GM13977 (cell line): ENCODE measurements at regions not wholly inside any gene's neighbourhood (a gene's known extent, or its start where the extent isn't known, plus 50 kb on each side); places are given as distances from the start of the nearest gene placed in this dataset.

Source experiments
- DNase-seq: peaks from one replicate; pipeline ENCODE4 v3.0.0; 2012; ENCODE audit warnings: low spot score
- in situ Hi-C: fragments of 300-500 bp; cut with MboI; formaldehyde crosslinking; loops from one replicate; pipeline ENCODE4 v1.12.0; 2022; ENCODE audit warnings: low sequenced_read_pairs, low pct_unique_long_range_greater_than_20kb, mixed read lengths, inconsistent platforms; ENCODE audit not compliant: unreplicated experiment
- TF ChIP-seq, protein P1 (sequence below): IDR thresholded peaks from 2 replicates; pipeline ENCODE4 v1.5.1; 2012; ENCODE audit warnings: mild to moderate bottlenecking, control low read depth; ENCODE audit not compliant: insufficient read depth; ENCODE audit errors: extremely low read depth, missing control alignments

DNA sequence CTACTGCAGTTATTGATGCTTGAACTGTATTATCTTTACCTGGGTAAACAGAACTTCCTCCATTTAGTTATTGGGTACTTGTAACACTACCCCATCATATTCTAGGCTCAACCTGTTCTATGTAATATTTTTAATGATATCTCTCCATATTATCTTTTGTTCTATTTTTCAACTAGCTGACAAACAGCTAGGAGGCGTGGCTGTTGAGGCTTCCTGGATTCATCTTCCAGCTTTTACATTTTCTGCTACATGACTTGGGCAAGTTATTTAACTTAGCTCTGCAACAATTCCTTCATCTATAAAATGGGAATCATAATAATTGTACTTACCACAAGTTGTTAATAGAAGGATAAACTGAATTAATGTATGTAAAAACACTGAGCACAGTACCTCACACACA, 349.3 kb downstream of the PTTG2 start:
- TF ChIP-seq, protein P1, sequence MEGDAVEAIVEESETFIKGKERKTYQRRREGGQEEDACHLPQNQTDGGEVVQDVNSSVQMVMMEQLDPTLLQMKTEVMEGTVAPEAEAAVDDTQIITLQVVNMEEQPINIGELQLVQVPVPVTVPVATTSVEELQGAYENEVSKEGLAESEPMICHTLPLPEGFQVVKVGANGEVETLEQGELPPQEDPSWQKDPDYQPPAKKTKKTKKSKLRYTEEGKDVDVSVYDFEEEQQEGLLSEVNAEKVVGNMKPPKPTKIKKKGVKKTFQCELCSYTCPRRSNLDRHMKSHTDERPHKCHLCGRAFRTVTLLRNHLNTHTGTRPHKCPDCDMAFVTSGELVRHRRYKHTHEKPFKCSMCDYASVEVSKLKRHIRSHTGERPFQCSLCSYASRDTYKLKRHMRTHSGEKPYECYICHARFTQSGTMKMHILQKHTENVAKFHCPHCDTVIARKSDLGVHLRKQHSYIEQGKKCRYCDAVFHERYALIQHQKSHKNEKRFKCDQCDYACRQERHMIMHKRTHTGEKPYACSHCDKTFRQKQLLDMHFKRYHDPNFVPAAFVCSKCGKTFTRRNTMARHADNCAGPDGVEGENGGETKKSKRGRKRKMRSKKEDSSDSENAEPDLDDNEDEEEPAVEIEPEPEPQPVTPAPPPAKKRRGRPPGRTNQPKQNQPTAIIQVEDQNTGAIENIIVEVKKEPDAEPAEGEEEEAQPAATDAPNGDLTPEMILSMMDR = no peak
- DNase-seq = no peak
- in situ Hi-C loops = loop anchor here (25.0 kb wide), 1 partner anchor 247 kb away; no protein-coding TSS in a partner anchor

DNA sequence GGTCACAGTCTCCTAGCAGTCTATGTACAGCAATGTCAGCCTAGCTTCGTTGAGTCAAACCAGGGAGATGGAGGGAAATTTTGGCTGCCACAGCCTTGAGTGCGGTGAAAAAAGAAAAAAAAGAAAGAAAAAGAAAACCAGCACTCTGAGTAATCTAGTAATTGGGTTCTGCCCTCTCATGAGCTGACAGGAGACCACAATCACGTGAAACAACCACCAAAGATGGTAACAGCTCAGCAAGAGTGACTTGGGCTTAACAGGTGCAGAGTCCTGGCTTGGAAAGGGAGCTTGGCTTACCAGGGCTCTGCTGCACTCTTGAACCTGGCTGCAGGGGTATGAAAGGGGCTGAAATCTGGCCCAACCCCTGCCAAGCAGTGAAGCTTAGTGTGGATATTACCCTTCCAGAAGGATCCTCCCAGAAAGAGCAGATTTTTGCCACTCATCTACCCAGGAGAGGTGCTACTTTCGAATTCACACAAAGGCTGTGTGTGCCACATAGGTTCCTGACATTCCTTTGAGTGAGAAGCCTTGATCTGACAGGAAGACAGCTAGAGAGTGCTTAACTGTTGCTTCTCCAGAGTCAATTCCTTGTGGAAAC, 350.3 kb downstream of the PTTG2 start:
- in situ Hi-C loops = loop anchor here (25.0 kb wide), 1 partner anchor 248 kb away; no protein-coding TSS in a partner anchor
- TF ChIP-seq, protein P1 = no peak

DNA sequence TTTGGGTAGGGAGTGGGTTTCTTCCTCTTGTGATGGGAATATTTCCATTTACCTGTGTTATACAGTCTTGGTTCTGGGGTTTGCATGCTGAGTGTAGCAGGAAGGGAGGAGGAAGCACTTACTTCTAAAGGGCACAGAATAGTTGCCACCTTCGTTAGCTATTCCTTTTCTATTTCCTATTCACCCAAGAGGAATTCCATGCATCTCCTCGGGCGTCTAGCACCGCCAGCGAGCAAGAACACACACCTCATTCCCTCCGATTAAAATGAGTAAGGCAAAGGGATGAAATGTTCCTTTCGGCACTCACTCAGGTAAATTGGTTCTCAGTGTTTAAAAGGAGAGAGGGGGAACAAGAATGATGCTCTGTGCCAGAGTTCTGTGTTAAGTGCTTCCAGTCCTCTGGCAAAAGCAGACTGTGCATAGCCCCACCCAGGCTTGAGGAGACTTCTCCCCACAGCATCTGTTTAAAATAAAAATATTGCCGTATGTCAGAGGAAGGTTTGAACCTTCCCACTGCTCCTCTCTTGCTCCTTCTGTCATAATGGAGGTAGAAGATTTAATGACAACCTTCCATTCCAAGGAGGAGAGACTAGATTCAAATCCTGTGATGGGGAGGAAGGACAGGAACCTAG, 351.4 kb downstream of the PTTG2 start:
- in situ Hi-C loops = loop anchor here (25.0 kb wide), 1 partner anchor 249 kb away; no protein-coding TSS in a partner anchor
- TF ChIP-seq, protein P1 = no peak
- no peak for DNase-seq

More for the DNA sequence above, 350.3 kb downstream of the PTTG2 start:
- peak; percentile 78 for DNase-seq

DNA sequence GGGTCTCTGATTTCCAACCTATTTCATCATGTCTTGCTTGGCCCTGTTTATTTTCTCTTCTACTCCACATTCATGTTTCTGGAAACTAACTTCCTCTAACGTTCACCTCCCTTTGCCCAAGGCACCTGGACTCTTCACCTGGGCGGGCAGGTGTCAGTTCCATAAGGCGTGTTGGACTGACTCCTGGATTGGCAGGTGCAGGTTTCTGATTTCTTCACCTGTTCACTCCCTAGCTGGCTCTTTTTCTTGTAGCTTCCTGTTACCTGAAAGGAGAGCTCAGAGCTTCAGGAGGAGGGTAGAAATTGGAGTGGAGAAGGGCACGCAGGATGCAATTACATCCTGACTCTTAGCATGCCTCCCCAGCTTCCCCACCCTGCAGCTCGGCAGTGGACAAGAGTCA, 350.8 kb upstream of the KLF3 start:
- DNase-seq = no peak
- TF ChIP-seq, protein P1 = no peak
- in situ Hi-C loops = loop anchor here (25.0 kb wide), 1 partner anchor 251 kb away; no protein-coding TSS in a partner anchor

DNA sequence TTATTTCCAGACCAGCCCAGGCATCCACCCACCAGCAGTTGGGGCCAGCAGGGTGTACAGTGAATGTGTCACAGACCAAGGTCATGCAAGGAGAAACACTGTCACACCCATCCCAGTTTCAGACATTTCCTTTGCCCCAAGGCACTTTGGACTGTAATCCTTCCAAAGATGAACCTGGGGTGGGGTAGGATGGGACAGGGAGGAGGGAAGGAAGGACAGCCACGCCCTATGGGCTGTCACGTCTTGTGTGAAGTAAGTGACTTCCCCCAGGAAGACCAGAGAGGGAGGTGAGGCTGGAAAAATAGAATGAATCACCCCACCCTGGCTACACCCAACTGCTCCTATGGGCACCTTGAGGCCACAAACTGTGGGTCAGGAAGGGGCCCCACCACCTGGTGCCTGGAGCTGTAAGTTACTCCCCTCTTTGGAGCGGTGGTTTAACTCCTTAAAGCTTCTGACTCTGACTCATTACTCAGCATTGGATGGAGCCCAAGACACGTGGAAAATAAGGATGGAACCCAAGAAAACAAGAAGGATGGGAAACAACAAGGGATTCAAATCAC, 349.9 kb upstream of the KLF3 start:
- no peak for DNase-seq
- TF ChIP-seq, protein P1 = no peak
- in situ Hi-C loops = loop anchor here (25.0 kb wide), 1 partner anchor 252 kb away; no protein-coding TSS in a partner anchor

DNA sequence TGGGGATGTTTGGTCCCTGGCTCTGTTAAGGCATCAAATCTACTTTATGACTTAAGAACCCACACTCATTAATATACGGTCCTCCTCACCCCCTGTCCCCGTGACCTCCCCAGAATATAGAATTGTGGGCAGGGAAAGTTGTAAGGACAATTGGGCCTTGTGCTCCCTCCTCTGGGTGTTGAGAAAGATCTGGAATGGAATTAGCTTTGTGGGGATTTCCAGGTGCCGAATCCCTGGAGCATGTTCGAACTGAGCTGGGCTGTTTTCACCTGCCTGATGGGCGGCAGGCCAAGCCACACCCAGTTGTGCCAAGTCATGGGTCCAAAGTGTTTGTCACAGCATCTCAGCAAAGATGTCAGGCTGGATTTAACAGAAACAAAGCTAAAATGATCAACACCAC, 349.3 kb upstream of the KLF3 start:
- in situ Hi-C loops = loop anchor here (5.0 to 25.0 kb wide), 2 partner anchors 132 to 252 kb away; no protein-coding TSS in a partner anchor
- TF ChIP-seq, protein P1 = no peak

More for the DNA sequence above, 349.3 kb upstream of the KLF3 start:
- no peak for DNase-seq
